Choroid plexus epithelial cell (primary cell): ENCODE measurements at regions not wholly inside any gene's neighbourhood (a gene's known extent, or its start where the extent isn't known, plus 50 kb on each side); places are given as distances from the start of the nearest gene placed in this dataset.

Experiments used
- DNase-seq: peaks from one replicate; pipeline ENCODE4 v3.0.0-alpha.2; 2010; ENCODE audit warnings: low read depth
- H3K4me3 ChIP-seq: 2 replicates; pipeline ENCODE4 v1.5.1; 2011; ENCODE audit warnings: low read depth, mild to moderate bottlenecking, control low read depth, low read length, moderate library complexity
- TF ChIP-seq, protein P1 (sequence below): conservative IDR thresholded peaks from 2 replicates; pipeline ENCODE4 v1.5.1; 2011; ENCODE audit warnings: low read depth, mild to moderate bottlenecking, control low read depth, inconsistent platforms, low read length, moderate library complexity

DNA sequence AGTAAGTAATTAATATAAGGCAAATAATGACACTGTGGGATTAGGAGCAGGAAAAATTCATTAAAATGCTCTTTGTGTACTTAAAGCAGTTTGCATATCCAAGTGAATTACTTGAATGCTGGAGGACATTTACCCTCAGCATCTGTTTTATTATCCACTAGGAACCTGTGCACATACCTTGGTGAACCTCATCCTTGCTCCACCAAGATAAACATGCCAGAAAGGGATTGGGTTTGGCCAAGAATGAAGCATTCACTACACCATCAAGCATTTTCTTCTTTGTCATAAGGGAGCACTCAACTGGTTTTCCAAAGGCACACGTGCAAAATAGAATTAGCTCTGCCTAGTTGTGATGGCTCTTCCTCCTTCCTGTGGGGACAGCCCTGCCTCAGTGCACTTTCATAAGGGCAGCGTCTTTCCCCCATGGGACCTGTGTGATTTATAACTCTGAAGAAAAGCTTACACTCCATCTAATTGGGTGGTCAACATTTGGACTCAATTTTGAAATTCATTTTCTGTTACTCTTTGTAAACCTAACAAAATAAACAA lies 291.7 kb downstream of the USP46 start:
- TF ChIP-seq, protein P1, sequence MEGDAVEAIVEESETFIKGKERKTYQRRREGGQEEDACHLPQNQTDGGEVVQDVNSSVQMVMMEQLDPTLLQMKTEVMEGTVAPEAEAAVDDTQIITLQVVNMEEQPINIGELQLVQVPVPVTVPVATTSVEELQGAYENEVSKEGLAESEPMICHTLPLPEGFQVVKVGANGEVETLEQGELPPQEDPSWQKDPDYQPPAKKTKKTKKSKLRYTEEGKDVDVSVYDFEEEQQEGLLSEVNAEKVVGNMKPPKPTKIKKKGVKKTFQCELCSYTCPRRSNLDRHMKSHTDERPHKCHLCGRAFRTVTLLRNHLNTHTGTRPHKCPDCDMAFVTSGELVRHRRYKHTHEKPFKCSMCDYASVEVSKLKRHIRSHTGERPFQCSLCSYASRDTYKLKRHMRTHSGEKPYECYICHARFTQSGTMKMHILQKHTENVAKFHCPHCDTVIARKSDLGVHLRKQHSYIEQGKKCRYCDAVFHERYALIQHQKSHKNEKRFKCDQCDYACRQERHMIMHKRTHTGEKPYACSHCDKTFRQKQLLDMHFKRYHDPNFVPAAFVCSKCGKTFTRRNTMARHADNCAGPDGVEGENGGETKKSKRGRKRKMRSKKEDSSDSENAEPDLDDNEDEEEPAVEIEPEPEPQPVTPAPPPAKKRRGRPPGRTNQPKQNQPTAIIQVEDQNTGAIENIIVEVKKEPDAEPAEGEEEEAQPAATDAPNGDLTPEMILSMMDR, result no peak
- no peak overlapping the region for H3K4me3 ChIP-seq
- DNase-seq, result no peak

DNA sequence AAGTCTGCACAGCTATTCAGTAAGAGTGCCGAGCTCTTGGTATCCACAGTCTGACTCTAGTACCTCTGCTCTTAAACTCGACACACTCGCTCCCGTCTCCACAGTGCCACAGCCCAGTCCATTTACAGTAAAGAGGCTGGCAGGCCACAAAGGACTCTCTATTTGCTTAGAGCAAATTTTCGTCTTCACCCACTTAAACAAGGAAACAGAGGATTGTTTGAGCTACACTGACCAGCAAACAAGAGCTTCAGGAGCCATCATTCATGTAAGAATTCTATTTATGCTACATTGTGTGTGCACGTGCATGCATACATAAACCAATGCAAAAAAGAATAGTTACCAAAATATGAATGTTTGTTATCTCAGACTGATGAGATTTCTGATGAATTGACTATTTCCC lies 290.2 kb downstream of the USP46 start:
- DNase-seq, result no peak
- H3K4me3 ChIP-seq, result no peak overlapping the region
- TF ChIP-seq, protein P1, result no peak

DNA sequence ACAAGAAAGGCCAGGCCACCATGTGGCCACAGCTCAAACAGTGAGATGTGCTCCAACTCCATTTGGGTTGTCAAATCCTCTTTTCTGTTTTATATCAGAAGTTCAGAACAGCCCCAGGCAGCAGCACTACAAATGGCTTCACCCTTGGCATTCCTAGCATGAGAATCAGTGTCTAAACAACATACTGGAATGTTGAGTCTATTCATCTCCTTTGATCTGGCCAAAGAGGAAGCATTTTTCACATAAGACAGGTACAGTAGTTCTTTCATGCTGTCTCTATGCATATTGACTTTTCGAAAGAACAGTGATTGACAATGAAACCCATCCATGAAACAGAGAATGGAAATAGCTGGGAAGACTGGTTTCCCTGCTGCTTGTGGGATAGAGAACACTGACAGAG lies 289.5 kb downstream of the USP46 start:
- TF ChIP-seq, protein P1, result no peak
- no peak overlapping the region for H3K4me3 ChIP-seq
- no peak for DNase-seq

DNA sequence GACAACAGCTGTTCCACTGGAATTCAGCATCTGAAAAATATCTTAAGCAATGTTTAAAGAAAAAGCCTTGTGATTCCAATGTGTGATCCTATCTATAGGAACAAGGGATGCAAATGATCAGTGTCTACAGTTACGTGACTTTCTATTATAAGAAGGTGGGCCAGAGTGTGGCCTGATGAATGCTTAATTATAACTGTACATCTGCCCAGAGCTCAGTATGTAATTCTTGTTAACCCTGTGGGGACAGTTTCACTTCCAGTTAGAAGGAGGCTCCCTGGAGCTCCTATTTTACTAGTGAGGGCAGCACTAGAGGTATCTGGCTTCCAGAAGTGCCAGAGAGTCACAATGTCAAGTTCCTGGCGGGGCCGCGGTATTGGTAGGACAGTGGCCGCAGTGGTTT lies 288.5 kb downstream of the USP46 start:
- TF ChIP-seq, protein P1, result no peak
- DNase-seq, result no peak
- no peak overlapping the region for H3K4me3 ChIP-seq

DNA sequence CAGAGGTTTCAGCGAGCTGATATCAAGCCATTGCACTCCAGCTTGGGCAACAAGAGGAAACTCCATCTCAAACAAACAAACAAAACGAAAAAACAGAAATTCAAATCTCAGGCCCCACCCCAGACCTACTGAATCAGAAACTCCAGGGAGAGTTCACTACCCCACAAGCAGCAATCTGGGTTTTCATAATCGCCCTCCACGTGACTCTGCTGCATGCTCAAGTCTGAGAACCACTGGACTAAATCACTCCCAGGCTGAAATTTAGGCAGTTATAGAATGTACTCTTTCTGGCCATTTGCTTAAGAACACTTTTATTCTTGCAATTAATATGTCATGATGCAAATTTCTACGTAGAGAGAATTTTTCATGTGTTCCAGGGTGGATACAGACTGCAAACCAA lies 287.3 kb downstream of the USP46 start:
- TF ChIP-seq, protein P1, result no peak
- DNase-seq, result no peak
- H3K4me3 ChIP-seq, result no peak overlapping the region

DNA sequence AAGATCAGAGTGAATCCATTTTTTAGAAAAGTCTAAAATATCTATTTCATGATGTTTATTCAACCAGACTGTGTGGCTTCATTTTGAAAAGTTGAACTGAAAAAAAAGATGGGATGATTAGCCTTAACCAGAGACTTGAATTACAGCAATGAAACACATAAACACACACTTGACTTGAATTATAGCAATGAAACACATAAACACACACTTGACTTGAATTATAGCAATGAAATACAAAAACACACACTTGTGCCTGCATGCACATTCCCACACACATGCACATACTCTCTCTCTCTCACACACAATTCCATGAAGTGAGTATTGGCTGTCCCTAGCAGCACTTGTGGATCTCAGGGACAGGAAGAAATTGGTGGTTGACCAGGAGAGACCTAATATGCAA lies 286.8 kb downstream of the USP46 start:
- H3K4me3 ChIP-seq, result no peak overlapping the region
- DNase-seq, result no peak
- TF ChIP-seq, protein P1, result no peak

DNA sequence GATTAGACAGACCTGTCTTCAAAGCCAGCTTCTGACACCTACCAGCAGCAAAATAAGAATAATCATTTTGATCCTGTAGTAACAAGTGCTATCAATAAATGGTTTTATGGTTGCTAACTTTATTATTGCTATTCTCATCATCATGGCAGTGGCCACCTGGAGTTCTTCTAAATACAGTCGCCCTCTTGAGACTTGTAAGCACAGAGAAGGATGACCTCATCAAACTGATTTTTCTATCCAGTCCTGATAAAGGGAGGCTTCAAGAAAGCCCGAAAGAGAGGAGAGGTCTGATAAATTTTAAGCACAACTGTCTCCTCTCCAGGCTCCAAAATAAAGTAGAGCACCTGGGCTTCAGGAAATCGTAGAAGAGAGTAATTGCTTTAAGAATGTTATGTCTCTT lies 286.4 kb downstream of the USP46 start:
- TF ChIP-seq, protein P1, result no peak
- H3K4me3 ChIP-seq, result no peak overlapping the region
- DNase-seq, result no peak
